Nephron (organoid): ENCODE measurements at regions not wholly inside any gene's neighbourhood (a gene's known extent, or its start where the extent isn't known, plus 50 kb on each side); places are given as distances from the start of the nearest gene placed in this dataset.
A peak's percentile ranks its signal among the peaks of the same experiment; 100 is the strongest.

Experiments used
- H3K27ac Mint-ChIP-seq, 3 experiments: 2 replicates each; pipeline ENCODE4 v1.8.0; 2020; ENCODE audit warnings: mixed read lengths in 3 of 3, mild to moderate bottlenecking in 2 of 3, moderate library complexity in 1 of 3
- H3K27me3 Mint-ChIP-seq: 2 replicates; pipeline ENCODE4 v1.8.0; 2021; ENCODE audit warnings: low read depth, mild to moderate bottlenecking, moderate library complexity, mixed read lengths
- H3K36me3 Mint-ChIP-seq: 2 replicates; pipeline ENCODE4 v1.8.0; 2020; ENCODE audit warnings: low read depth, mixed read lengths
- H3K4me1 Mint-ChIP-seq: 2 replicates; pipeline ENCODE4 v1.8.0; 2020; ENCODE audit warnings: mixed read lengths
- H3K4me3 Mint-ChIP-seq, 3 experiments: 2 replicates each; pipeline ENCODE4 v1.8.0; 2020; ENCODE audit warnings: mild to moderate bottlenecking in 3 of 3, mixed read lengths in 3 of 3, moderate library complexity in 2 of 3
- H3K9me3 Mint-ChIP-seq: 2 replicates; pipeline ENCODE4 v1.8.0; 2020; ENCODE audit warnings: mixed read lengths
- TF ChIP-seq, protein P1 (sequence below), 3 experiments: fragments of 200-600 bp; sonication (generic); IDR thresholded peaks; one replicate each; pipeline ENCODE4 v1.5.0; 2021; ENCODE audit warnings: antibody characterized with exemption in 3 of 3; ENCODE audit not compliant: unreplicated experiment in 3 of 3

DNA sequence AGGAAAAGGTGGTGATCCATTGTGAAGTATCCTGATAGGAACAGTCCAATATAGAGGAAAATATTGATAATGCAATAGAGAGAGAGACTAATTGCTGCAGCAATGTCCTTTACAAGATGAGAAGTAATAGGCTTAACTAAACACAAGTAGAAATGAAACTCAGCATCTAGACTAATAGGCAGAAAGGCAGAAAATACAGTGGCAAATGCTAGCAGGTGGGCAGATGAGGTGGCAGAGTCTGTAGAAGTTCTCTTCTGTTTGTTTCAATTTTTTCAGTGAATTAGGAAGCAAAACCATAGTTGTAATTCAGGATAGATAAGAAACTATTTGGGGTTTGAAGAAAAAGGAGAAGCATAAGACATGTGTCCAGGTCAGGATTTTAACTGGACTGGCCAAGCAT lies 236.7 kb upstream of the HS3ST5 start:
- Mint-ChIP-seq H3K36me3 (no peaks in the 10 kb centered on the region), H3K27ac (no peak overlapping the region), H3K27me3 (no peaks in the 10 kb centered on the region), H3K4me1 (no peaks in the 10 kb centered on the region), H3K9me3 (peaks cover 14% of the 10 kb centered on the region), H3K4me3 (no peak overlapping the region)
- TF ChIP-seq, protein P1, sequence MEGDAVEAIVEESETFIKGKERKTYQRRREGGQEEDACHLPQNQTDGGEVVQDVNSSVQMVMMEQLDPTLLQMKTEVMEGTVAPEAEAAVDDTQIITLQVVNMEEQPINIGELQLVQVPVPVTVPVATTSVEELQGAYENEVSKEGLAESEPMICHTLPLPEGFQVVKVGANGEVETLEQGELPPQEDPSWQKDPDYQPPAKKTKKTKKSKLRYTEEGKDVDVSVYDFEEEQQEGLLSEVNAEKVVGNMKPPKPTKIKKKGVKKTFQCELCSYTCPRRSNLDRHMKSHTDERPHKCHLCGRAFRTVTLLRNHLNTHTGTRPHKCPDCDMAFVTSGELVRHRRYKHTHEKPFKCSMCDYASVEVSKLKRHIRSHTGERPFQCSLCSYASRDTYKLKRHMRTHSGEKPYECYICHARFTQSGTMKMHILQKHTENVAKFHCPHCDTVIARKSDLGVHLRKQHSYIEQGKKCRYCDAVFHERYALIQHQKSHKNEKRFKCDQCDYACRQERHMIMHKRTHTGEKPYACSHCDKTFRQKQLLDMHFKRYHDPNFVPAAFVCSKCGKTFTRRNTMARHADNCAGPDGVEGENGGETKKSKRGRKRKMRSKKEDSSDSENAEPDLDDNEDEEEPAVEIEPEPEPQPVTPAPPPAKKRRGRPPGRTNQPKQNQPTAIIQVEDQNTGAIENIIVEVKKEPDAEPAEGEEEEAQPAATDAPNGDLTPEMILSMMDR (IDR thresholded peaks at IDR 0.05; ENCODE audit: unreplicated experiment in 3 of 3) = no peak

DNA sequence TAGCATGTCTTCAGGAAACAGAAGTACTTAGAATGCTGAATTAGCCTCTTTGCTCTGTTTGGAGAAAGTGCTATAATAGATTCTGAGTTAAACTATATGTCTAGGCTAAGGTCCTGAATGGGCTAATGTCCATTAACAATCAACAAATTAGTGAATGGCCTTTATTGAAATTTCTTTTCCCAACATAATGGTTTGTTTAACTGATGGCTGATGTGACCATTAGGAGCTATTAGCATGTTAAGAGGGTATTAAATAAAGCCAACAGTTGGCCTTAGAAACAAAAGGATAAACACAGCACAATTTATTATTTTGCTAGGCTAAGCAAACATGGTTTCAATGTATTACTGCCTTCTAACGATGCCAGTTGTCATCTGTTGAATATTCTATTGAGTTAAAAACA lies 234.3 kb upstream of the HS3ST5 start:
- Mint-ChIP-seq H3K27ac (no peak overlapping the region), H3K36me3 (no peaks in the 10 kb centered on the region), H3K4me1 (no peaks in the 10 kb centered on the region), H3K27me3 (no peaks in the 10 kb centered on the region), H3K4me3 (no peak overlapping the region), H3K9me3 (peaks cover 9% of the 10 kb centered on the region)
- TF ChIP-seq, protein P1 (IDR thresholded peaks at IDR 0.05; ENCODE audit: unreplicated experiment in 3 of 3) = no peak

DNA sequence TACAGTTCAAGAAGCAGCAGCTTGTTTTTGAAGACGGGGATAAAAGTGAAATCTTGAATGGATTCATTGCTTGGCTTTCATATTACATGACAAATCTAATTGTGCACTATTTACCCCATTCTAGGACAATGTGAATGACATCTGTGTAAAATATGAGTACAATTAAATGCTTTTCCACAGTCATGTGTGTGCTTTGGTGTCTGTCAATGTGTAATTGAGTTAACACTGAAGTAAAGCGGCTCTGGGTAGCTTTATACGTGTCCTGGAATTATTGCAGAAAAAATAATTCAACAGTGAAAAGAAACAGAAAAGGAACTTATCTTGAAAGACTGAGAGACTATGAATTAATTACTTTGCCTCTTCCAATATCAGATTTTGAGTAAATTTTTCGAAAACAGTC lies 233.5 kb upstream of the HS3ST5 start:
- TF ChIP-seq, protein P1 (IDR thresholded peaks at IDR 0.05; ENCODE audit: unreplicated experiment in 3 of 3) = no peak
- Mint-ChIP-seq H3K36me3 (no peaks in the 10 kb centered on the region), H3K4me3 (no peak overlapping the region), H3K9me3 (peaks cover 3% of the 10 kb centered on the region), H3K27me3 (no peaks in the 10 kb centered on the region), H3K27ac (no peak overlapping the region), H3K4me1 (no peaks in the 10 kb centered on the region)

DNA sequence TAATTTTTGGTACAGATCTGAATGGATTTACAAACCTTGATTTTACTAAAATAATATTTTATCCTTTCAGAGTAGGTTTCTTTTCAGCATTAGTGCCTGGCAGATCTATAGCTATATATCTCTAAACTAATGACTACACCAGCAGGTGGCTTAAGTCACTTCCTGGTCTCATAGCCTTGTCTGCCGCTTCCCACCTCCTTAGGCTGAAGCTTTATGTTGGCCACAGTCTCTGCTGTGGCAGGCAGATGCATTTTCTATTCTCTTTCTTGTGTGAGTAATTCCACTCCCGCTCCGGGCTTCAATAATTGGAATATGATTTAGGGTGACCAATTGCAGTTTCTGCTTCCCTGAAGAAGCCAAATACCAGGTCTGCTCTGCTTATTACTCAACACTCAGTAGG lies 226.8 kb upstream of the HS3ST5 start:
- TF ChIP-seq, protein P1 (IDR thresholded peaks at IDR 0.05; ENCODE audit: unreplicated experiment in 3 of 3) = no peak
- H3K27ac Mint-ChIP-seq = no peak overlapping the region
- H3K36me3 Mint-ChIP-seq = no peaks in the 10 kb centered on the region
- H3K9me3 Mint-ChIP-seq = peaks cover 5% of the 10 kb centered on the region
- no peak overlapping the region for H3K4me3 Mint-ChIP-seq
- H3K27me3 Mint-ChIP-seq = no peaks in the 10 kb centered on the region
- no peaks in the 10 kb centered on the region for H3K4me1 Mint-ChIP-seq

DNA sequence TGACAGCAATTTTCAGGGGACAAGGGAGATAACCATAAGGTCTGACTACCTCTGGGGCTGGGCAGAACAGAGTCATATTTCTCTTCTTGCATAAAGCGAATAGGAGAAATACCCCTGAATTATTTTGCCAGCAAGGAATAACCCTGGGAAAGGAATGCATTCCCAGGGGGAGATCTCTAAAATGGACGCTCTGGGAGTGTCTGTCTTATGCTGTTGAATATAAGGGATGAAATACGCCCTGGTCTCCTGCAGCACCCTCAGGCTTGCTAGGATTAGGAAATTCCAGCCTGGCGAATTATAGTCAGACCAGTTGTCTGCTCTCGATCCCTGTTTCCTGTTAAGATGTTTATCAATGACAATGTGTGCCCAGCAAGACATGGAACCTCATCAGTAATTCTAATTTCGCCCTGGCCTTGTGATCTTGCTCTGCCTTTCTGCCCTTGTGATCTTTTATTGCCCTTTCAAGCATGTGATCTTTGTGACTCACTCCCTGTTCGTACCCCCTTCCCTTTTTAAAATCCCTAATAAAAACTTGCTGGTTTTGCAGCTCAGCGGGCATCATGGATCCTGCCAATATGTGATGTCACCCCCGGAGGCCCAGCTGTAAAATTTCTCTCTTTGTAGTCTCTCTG lies 221.6 kb upstream of the HS3ST5 start:
- Mint-ChIP-seq H3K27me3 (no peaks in the 10 kb centered on the region), H3K36me3 (no peaks in the 10 kb centered on the region), H3K4me1 (no peaks in the 10 kb centered on the region), H3K4me3 (no peak overlapping the region), H3K27ac (no peak overlapping the region), H3K9me3 (peaks cover 8% of the 10 kb centered on the region)
- TF ChIP-seq, protein P1 (IDR thresholded peaks at IDR 0.05; ENCODE audit: unreplicated experiment in 3 of 3) = no peak

DNA sequence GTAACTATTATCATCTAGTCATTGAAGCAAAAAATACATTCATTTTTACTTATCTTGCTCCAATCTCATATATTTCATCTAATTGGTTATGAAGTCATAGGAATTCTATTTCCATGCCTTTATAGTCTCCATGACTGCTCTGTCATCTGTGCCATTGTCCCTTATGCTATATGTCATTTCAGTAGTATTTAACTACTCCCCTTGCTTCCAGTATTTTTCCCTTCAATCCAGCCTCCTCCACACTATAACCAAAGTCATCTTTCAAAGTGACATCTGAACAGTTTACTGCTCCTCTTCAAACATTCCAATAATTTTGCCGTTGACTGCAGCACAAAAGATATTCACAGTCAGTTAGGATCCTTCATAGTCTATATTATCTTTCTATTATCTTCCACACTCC lies 216.6 kb upstream of the HS3ST5 start:
- TF ChIP-seq, protein P1 (IDR thresholded peaks at IDR 0.05; ENCODE audit: unreplicated experiment in 3 of 3) = no peak
- H3K27me3 Mint-ChIP-seq = no peaks in the 10 kb centered on the region
- H3K4me1 Mint-ChIP-seq = no peaks in the 10 kb centered on the region
- no peaks in the 10 kb centered on the region for H3K36me3 Mint-ChIP-seq
- H3K4me3 Mint-ChIP-seq = no peak overlapping the region
- H3K9me3 Mint-ChIP-seq = peaks cover 12% of the 10 kb centered on the region
- peak overlapping the region in 1 of 3 experiments; percentile 11 for H3K27ac Mint-ChIP-seq
